ENCODE measurements at regions not wholly inside any gene's neighbourhood (a gene's known extent, or its start where the extent isn't known, plus 50 kb on each side); places are given as distances from the start of the nearest gene placed in this dataset.
"Not testable (repeated sequence)": the region's sequence is repeated elsewhere in the genome, so short reads cannot be mapped to it uniquely, and the experiment has no call there.

- ATAC-seq (no peak), DNase-seq (ENCODE audit: low spot score in 2 of 2) (no peak)
- no peaks in the 10 kb centered on the region for H3K36me3 Mint-ChIP-seq
- H3K27ac Mint-ChIP-seq, result no peak overlapping the region
- H3K4me3 Mint-ChIP-seq, result no peak overlapping the region
- no peaks in the 10 kb centered on the region for H3K4me1 Mint-ChIP-seq
- H3K9me3 Mint-ChIP-seq, result no peaks in the 10 kb centered on the region
Observed at GRCh38 chr11:122604621-122605020, 50.9 kb upstream of the UBASH3B start.

GRCh38 chr11:122601141-122602125, 54.1 kb upstream of the UBASH3B start:
- no peaks in the 10 kb centered on the region for H3K36me3 Mint-ChIP-seq
- H3K4me1 Mint-ChIP-seq, result no peaks in the 10 kb centered on the region
- DNase-seq (ENCODE audit: low spot score in 2 of 2), result no peak
- no peaks in the 10 kb centered on the region for H3K9me3 Mint-ChIP-seq
- ATAC-seq, result no peak
- no peak overlapping the region for H3K4me3 Mint-ChIP-seq
- no peak overlapping the region for H3K27ac Mint-ChIP-seq

- no peaks in the 10 kb centered on the region for H3K4me1 Mint-ChIP-seq
- H3K9me3 Mint-ChIP-seq, result no peaks in the 10 kb centered on the region
Observed at GRCh38 chr11:122600290-122600689, 55.2 kb upstream of the UBASH3B start.

GRCh38 chr11:122599434-122599833, 56.1 kb upstream of the UBASH3B start:
- H3K36me3 Mint-ChIP-seq, result no peaks in the 10 kb centered on the region
- H3K9me3 Mint-ChIP-seq, result no peaks in the 10 kb centered on the region
- H3K4me3 Mint-ChIP-seq, result no peak overlapping the region
- H3K27ac Mint-ChIP-seq, result no peak overlapping the region
- H3K4me1 Mint-ChIP-seq, result no peaks in the 10 kb centered on the region
- ATAC-seq (no peak), DNase-seq (ENCODE audit: low spot score in 2 of 2) (no peak)

More at GRCh38 chr11:122600290-122600689, 55.2 kb upstream of the UBASH3B start:
- DNase-seq (ENCODE audit: low spot score in 2 of 2) (no peak), ATAC-seq (no peak)
- H3K36me3 Mint-ChIP-seq, result no peaks in the 10 kb centered on the region
- H3K27ac Mint-ChIP-seq, result no peak overlapping the region
- H3K4me3 Mint-ChIP-seq, result no peak overlapping the region

GRCh38 chr11:122598971-122599370, 56.6 kb upstream of the UBASH3B start:
- DNase-seq (ENCODE audit: low spot score in 2 of 2), result no peak
- H3K36me3 Mint-ChIP-seq, result no peaks in the 10 kb centered on the region
- H3K4me1 Mint-ChIP-seq, result no peaks in the 10 kb centered on the region
- no peak for ATAC-seq
- no peak overlapping the region for H3K4me3 Mint-ChIP-seq
- H3K27ac Mint-ChIP-seq, result no peak overlapping the region
- H3K9me3 Mint-ChIP-seq, result no peaks in the 10 kb centered on the region

GRCh38 chr11:122597511-122597910, 58.0 kb upstream of the UBASH3B start:
- peaks cover 8% of the 10 kb centered on the region for H3K4me1 Mint-ChIP-seq
- no peak overlapping the region for H3K27ac Mint-ChIP-seq
- no peak overlapping the region for H3K4me3 Mint-ChIP-seq
- H3K9me3 Mint-ChIP-seq, result no peaks in the 10 kb centered on the region
- ATAC-seq, result no peak
- H3K36me3 Mint-ChIP-seq, result no peaks in the 10 kb centered on the region
- no peak for DNase-seq (ENCODE audit: low spot score in 2 of 2)

- DNase-seq (ENCODE audit: low spot score in 2 of 2) (no peak), ATAC-seq (no peak)
- no peak overlapping the region for H3K27ac Mint-ChIP-seq
- no peaks in the 10 kb centered on the region for H3K36me3 Mint-ChIP-seq
- no peaks in the 10 kb centered on the region for H3K9me3 Mint-ChIP-seq
- no peak overlapping the region for H3K4me3 Mint-ChIP-seq
- H3K4me1 Mint-ChIP-seq, result peaks cover 8% of the 10 kb centered on the region
Observed at GRCh38 chr11:122594986-122595645, 60.4 kb upstream of the UBASH3B start.

- no peaks in the 10 kb centered on the region for H3K9me3 Mint-ChIP-seq
- peaks cover 8% of the 10 kb centered on the region for H3K4me1 Mint-ChIP-seq
- no peak overlapping the region for H3K4me3 Mint-ChIP-seq
- no peak for DNase-seq (ENCODE audit: low spot score in 2 of 2)
- no peaks in the 10 kb centered on the region for H3K36me3 Mint-ChIP-seq
- H3K27ac Mint-ChIP-seq, result no peak overlapping the region
- ATAC-seq, result peak; percentile 81
Observed at GRCh38 chr11:122593473-122594420, 61.8 kb upstream of the UBASH3B start.

- Mint-ChIP-seq H3K4me1 (peaks cover 8% of the 10 kb centered on the region), H3K4me3 (no peak overlapping the region), H3K27ac (no peak overlapping the region), H3K36me3 (no peaks in the 10 kb centered on the region), H3K9me3 (peaks cover 3% of the 10 kb centered on the region)
- DNase-seq (ENCODE audit: low spot score in 2 of 2) (no peak), ATAC-seq (no peak)
Observed at GRCh38 chr11:122592641-122593040, 62.9 kb upstream of the UBASH3B start.

- peaks cover 3% of the 10 kb centered on the region for H3K9me3 Mint-ChIP-seq
- no peak for ATAC-seq
- no peaks in the 10 kb centered on the region for H3K36me3 Mint-ChIP-seq
- no peak overlapping the region for H3K27ac Mint-ChIP-seq
- H3K4me1 Mint-ChIP-seq, result peaks cover 10% of the 10 kb centered on the region
- no peak overlapping the region for H3K4me3 Mint-ChIP-seq
- no peak for DNase-seq (ENCODE audit: low spot score in 2 of 2)
Observed at GRCh38 chr11:122584670-122585069, 70.9 kb upstream of the UBASH3B start.

GRCh38 chr11:122580071-122580470, 75.5 kb upstream of the UBASH3B start:
- H3K9me3 Mint-ChIP-seq; DNase-seq (ENCODE audit: low spot score in 2 of 2); H3K36me3 Mint-ChIP-seq; H3K27ac Mint-ChIP-seq; ATAC-seq: not testable (repeated sequence)
- peak overlapping the region; percentile 60 for H3K4me3 Mint-ChIP-seq
- peaks cover 10% of the 10 kb centered on the region for H3K4me1 Mint-ChIP-seq

GRCh38 chr11:122578171-122578825, 77.2 kb upstream of the UBASH3B start:
- H3K27ac Mint-ChIP-seq, result no peak overlapping the region
- no peak overlapping the region for H3K4me3 Mint-ChIP-seq
- DNase-seq (ENCODE audit: low spot score in 2 of 2), result no peak
- H3K36me3 Mint-ChIP-seq, result no peaks in the 10 kb centered on the region
- peaks cover 10% of the 10 kb centered on the region for H3K4me1 Mint-ChIP-seq
- H3K9me3 Mint-ChIP-seq, result no peaks in the 10 kb centered on the region
- ATAC-seq, result no peak

GRCh38 chr11:122572592-122572991, 82.9 kb upstream of the UBASH3B start:
- ATAC-seq (no peak), DNase-seq (ENCODE audit: low spot score in 2 of 2) (no peak)
- Mint-ChIP-seq H3K4me3 (no peak overlapping the region), H3K9me3 (no peaks in the 10 kb centered on the region), H3K36me3 (no peaks in the 10 kb centered on the region), H3K27ac (no peak overlapping the region), H3K4me1 (no peaks in the 10 kb centered on the region)

- DNase-seq (ENCODE audit: low spot score in 2 of 2) (no peak), ATAC-seq (no peak)
- Mint-ChIP-seq H3K4me1 (no peaks in the 10 kb centered on the region), H3K27ac (no peak overlapping the region), H3K9me3 (no peaks in the 10 kb centered on the region), H3K36me3 (no peaks in the 10 kb centered on the region), H3K4me3 (no peak overlapping the region)
Observed at GRCh38 chr11:122563761-122564160, 91.8 kb upstream of the UBASH3B start.
